ENCODE measurements at regions not wholly inside any gene's neighbourhood (a gene's known extent, or its start where the extent isn't known, plus 50 kb on each side); places are given as distances from the start of the nearest gene placed in this dataset.
"Not testable (repeated sequence)": the region's sequence is repeated elsewhere in the genome, so short reads cannot be mapped to it uniquely, and the experiment has no call there.

DNA sequence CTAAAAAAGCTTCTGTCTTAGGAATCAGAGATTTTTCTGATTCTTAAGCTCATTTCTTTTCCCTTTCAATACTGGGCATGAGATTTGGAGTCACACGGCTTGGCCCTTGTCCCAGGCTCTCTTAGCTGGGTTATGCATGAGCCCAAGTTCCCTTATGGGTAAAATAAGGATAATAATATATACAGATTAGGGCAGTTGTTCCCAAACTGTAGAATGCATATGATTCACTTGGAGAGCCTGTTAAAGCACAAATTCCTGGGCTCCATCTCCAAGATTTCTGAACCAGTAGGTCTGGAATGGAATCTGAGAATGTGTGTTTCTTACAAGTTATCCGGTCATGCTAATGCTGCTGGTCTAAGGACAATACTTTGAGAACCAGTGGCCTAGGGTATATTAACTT, 154.0 kb downstream of the REEP3 start:
- DNase-seq: peak in 8 of 56 donors; percentile 4 to 27 (median 18)

DNA sequence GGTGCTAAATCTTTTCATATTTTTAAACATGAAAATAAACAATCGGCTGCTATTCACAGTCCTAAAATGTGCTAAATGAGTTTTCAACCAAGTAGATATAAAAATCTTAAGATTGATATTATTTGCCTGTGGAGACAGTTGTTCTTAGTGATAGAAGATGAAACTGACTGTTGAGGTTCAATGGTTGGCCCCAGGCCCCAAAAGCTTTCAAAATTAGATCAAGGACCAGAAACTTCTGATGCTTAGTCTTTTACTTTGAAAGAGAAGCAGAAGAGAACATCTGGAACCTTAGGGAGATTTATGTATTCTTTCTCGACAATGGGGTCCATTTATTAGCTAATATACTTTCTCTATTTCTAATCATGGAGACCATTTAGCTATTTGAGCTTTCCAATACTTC, 155.8 kb downstream of the REEP3 start:
- no peak for DNase-seq

DNA sequence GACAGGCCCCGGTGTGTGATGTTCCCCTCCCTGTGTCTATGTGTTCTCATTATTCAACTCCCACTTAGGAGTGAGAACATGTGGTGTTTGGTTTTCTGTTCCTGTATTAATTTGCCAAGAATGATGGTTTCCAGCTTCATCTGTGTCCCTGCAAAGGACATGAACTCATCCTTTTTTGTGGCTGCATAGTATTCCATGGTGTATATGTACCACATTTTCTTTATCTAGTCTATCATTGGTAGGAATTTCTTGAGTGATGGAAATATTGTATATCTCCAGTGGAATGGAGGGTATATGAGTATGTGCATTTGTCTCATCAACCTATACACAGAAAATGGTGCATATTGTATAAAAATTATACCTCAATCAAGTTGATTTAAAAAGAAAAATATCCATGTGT, 159.3 kb downstream of the REEP3 start:
- DNase-seq: not testable (repeated sequence)

DNA sequence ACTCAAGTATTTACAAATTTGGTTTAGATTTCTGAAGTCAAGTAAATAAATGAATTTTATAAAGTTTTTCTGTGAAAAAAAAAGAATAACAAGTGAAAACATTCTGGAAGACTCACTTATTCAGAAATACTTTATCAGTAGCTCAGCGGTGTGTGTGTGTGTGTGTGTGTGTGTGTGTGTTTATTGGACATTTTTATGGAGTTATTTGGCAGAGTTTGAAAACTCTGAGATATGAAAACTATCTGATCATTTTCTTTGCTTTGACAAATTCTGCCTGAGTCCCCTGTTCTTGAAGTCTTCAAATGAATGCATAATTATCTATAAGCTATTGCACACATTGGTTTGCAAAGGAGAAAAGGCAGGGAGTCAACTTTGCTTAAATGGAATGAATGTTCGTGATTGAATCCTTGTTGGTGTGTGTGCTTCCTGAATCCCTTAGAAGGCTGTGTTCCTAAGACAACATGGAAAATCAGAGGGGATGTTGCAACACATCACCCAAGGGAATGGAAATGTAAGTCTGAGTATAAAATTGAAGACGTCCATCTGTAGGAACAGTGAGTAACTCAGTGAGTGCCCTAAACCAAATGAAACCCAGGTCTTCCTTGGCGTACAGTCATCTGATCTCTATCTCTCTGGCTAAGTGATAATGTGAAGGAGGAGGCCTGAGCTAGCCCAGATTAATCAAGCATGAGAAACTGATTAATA, 160.9 kb downstream of the REEP3 start:
- DNase-seq: no peak

- not testable (repeated sequence) for DNase-seq
Measured at GRCh38 chr10:63682698-63683052, 161.5 kb downstream of the REEP3 start.

DNA sequence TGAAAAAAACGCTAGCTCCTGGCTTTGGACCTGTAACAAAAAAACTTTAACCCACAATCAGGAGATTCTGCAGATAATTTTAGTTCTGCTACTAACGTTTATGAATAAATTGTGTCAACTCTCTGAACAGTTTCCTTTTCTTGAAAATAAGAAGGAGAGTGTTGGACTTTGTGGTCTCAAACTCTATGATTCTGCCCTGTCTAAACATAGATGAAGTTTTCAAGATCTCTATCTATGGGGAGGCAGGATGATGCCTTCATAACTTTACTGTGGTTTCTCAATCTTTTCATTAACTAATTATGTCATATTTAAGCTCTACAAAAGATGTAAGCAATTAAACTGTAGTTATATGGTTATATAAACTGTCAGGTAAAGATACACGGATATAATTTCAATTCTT, 162.0 kb downstream of the REEP3 start:
- no peak for DNase-seq

- no peak for DNase-seq
Measured at GRCh38 chr10:63683686-63684085, 162.5 kb downstream of the REEP3 start.

DNA sequence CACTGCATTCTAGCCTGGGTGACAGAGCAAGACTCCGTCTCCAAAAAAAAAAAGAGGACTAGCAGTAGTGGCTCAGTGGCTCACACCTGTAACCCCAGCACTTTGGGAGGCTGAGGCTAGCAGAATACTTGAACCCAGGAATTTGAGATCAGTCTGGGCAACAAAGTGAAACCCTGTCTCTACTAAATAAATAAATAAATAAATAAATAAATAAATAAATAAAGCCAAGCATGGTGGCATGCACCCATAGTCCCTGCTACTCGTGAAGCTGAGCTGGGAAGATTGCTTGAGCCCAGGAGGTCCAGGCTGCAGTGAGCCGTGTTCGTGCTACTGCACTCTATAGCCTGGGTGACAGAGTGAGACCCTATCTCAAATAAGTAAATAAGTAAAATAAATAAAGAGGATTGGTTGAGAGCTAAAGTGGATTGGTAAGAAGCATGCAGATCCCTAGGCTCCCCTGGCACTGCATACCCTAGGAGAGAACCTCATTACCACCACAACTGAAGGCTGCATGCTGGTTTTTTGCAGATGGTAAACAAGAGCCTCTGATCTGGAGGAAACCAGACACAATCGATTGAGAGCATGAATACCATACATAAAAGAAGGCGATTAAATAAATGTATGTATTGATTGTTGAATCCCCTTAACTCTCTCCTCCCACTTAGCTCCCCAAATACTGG, 163.2 kb downstream of the REEP3 start:
- DNase-seq: no peak

DNA sequence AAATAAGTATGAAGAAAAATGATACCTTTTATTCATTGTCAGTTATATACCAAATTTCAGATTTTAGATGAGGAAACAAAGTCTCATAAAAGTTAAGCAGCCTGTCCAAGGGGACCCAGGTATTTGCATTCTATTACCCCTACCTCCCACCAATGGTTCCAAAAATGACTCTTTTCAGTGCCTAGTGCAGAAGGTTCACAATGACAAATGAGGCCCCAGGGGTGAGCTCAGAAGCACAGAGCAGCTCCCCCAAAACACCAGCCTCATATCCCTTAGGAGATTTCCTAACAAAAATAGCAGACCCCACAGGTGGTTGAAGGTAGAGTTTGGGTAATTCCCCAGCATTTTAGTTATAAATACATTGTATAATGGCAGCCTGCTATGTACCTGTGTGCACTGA, 168.6 kb downstream of the REEP3 start:
- no peak for DNase-seq

DNA sequence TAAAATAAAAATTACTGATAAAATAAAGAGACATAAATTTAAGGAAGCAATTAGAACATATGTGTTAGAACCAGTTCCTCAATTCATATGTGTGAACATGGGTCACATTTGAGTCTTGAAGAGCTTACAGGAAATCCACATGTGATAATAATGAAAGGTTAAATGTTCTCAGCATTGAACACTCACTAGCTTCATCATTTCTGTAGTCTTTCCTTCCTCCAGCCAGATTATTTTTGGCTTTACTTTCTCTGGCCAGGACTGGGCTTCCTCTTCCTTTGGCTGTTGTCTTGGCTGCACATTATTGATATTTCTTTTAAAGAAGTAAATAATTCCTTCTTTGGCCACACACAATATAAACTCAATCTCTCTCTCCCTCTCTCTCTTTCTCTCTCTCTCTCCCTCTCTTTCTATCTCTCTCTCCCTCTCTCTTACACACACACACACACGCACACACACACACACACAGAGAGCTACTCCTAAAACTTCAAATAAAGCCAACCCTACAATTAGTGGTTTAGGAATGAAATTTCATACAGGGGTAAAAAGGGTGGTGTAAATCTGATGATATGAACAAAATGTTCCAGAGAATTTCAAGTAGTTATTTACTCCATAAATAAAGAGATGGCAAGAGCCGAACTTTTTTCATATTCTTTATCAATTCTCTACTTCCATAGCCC, 171.2 kb downstream of the REEP3 start:
- no peak for DNase-seq

DNA sequence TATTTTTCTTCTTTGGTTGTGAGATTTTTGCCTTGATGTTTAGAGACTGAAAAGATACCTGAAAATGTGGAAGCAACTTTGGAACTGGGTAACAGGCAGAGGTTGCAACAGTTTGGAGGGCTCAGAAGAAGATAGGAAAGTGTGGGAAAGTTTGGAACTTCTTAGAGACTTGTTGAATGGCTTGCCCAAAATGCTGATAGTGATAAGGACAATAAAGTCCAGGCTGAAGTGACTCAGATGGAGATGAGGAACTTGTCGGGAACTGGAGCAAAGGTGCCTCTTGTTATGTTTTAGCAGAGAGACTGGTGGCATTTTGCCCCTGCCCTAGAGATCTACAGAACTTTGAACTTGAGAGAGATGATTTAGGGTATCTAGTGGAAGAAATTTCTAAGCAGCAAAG, 171.8 kb downstream of the REEP3 start:
- DNase-seq: not testable (repeated sequence)

DNA sequence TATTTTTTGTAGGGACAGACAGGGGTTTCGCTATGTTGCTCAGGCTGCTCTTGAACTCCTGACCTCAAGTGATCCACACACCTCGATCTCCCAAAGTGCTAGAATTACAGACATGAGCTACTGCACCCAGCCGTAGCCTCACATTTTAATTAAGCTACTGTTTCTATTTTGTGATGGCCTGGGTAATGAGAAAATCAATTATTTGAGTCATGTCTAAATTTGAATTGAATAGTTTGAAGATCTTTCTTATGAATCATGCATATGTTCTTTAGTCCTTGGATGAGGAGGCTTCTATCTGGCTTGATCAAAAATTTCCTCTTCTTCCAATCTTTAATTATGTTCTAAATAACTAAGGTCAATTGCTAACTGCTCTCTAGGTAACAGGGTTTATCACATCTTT, 175.0 kb downstream of the REEP3 start:
- no peak for DNase-seq

DNA sequence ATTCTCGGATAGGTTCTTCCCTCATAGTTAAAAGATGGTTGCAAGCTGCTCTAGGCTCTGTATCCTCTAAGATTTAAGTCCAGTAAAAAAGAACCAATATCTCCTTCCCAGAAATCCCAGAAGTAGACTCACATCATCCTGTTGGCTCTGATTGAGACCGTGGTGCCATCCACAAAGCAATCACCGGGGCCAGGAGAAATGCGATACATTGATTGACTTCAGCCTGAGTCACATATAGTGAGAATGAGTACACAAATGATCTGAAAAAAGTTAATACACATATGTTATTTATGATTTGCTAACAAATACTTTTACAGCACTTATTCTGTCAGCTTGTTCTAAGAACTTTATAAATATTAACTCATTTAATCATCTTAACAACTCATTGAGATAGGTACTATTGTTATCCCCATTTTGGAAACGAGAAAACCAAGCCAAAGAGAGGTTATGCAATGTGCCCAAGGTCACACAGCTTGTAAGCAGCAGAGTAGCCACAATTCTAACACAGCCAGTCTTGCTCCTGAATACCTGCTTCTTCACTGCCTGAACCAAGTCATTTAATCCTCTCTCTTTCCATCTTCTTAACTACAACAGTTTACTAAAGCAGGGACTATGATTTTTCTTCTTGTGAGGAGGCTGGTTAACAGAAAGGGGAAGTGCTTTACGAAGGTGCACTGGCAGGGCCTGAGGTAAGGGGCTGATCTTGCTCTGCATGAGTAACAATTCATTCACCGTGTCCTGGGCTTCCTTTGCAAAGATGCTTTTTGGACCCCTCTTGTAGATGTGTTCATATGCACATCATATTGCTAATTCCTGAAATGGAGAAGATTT, 177.0 kb downstream of the REEP3 start:
- DNase-seq: no peak

DNA sequence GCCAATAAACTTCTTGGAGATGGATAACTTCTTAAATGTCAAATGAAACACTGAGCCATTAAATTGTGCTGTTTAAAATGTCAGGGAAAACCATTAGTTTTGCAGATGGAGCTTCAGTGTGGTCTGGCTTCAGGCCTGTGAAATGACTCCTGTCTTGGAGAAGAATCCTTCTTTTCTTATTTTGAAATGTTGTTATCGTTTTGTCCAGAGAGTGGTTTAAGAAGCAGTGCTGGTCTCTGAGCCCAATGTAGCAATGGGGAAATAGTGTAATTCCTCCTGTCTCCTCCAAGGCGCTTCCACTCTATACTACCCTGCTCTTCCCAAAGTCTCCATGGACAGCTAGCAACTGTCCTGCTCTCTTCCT, 177.6 kb downstream of the REEP3 start:
- DNase-seq: no peak

- DNase-seq: peak in 1 of 56 donors; percentile 51
Measured at GRCh38 chr10:63699785-63700613, 178.8 kb downstream of the REEP3 start.

DNA sequence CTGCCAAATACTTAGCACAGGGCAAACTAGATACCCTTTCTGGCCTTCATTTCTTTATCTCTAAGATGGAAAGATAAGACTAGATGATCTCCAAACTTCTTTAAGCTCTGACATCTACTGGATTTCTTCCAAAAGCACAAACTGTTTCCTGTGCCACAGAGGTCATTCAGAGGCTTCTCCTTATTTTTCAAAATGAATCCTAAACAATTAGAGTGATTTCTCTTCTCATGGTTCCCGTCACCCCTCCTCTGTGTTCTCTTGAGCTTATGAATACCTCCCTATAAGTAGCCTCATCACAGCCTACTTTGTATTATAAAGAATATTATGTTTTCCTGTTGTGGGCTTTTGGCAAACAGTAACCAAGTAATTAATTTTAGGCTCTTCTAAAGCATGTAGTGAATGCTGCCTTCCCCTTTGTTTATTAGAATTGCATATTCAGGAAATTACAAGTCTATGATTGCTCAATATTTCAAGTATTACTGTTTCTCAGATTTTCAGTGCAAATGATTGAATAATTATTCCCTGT, 179.5 kb downstream of the REEP3 start:
- DNase-seq: no peak

DNA sequence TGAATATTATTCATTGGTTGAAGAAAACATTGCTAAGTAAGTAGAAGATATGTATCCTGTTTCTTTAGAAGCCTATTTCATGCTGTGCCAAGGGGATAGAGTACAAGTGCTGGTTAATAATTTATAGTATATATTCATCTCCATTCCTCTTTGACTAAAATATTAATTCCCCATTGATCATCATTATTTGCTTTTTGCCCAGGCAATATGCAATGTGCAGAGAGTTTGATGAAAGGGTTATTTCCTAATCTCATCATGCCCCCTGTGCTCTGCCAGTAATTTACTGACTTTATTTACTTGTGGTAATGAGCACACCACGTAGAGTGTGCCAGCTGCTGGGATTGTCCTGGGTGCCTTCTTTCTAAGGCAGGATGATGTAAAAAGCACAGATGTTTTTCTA, 180.9 kb downstream of the REEP3 start:
- DNase-seq: no peak

- DNase-seq: peak in 1 of 56 donors; percentile 4
Measured at GRCh38 chr10:63703113-63703670, 182.0 kb downstream of the REEP3 start.

- DNase-seq: no peak
Measured at GRCh38 chr10:63703740-63704345, 182.6 kb downstream of the REEP3 start.
